ENCODE measurements at regions not wholly inside any gene's neighbourhood (a gene's known extent, or its start where the extent isn't known, plus 50 kb on each side); places are given as distances from the start of the nearest gene placed in this dataset.

DNA sequence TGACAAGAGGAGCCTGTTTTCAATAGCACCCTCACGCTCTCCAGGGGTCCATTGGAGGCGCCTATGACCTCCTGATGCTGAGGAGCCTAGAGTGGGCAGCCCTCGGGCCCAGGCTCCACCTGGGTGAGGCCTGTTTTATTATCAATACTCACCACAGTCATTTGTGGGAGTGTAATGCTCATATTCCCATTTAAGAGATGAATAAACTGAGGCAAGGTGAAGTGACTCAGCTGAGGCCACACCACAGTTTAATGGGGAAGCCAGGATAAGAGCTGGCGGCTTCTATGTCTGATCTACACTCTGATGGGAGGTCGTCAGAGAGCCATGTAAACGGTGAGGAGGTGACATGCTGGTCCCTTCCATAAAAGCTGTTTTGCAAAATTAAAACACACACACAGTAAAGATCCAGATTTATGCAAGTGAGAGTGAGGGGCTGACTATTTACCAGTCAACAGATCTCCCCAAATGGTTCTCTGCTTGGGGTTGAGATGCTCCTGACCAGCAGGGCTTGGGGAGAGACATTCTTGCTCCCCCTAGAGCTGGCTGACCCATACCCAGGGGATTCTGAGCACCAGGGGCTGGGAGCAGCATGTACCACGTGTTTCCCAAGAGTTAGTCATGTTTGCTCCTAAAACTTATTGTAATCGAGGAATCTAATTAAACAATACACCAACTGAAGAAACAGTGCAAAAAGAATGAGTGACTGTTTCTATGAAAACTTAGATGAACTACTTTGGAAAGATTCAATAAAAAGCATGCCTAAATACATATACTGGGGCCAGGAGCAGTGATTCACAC, 81.0 kb upstream of the INSIG1 start:
- no peak for DNase-seq (ENCODE audit: low read depth)

DNA sequence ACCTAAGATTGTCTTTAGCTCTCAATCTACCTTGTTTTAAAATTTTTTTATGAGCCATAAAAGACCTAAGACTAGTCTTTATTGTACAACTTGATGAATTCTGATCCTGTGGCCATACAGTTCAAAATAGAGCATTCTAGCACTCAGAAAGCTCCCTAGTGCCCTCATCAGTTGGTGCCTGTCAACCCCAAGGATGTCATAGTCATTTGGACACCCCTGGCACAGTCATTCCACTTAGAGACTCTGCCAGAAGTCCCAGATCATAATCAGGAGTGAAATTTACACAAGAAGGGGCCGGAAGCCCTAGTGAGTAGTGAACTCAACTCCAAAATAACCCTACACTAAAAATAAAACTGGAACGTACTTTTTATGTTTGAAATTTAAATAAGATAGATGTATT, 80.0 kb upstream of the INSIG1 start:
- DNase-seq (ENCODE audit: low read depth): no peak

DNA sequence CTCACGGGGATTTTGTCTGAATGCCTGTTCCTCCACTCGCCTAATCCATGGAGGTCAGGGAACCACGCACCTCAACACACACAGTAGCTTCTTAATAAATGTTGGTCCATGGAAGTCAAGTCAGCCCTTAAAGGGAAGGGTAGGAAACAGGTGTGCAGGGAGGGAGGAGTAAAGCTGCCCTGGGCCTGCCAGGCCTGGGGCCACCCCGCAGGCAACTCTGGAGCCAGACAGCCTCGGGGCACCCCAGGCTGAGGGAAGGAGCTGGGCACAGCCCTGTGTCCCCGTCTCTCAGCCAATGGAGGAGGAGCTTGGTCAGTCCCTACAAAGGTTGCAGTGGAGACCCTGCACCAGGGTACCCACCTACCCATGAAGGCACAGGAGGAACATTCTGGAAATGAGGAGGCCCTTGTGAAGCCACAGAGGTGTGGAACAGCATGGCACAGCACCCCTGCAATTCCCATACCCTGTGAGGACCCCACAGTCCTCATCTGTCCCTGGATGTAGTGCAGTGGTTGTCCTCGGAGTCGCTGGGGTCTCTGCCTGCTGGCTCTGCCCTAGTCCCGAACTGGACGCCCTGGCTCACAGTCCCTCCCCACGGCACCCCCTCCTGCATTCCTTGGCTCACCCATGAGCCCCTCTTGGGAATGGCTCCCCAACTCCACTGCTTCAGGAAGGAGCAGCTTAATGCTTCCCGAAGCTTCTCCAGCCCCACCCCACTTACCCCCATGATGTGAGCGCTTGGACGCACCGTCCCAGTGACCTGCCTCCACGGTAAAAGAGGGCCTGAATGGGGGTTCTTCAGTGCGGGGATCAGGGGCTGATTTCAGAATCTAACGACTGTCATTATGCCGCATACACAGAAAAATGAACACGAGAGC, 79.2 kb upstream of the INSIG1 start:
- DNase-seq (ENCODE audit: low read depth): no peak

DNA sequence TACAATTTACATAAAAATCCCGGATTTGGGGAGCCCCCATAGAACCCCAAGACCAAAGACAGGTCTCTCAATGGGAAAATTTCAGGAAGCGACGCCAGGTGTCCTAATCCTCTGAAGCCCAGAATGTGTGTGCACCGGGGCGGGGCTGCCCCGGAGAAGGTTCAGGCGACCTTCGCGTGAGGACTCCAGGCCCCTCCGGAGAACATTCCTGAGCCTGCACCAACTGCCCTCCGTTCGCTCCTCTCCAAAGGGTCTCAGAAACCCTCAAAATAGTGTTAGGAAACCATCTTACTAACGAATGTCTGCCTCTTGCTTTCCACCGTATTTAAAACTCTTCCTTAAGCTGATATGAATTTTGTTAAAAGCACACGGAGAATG, 78.5 kb upstream of the INSIG1 start:
- DNase-seq (ENCODE audit: low read depth): no peak

DNA sequence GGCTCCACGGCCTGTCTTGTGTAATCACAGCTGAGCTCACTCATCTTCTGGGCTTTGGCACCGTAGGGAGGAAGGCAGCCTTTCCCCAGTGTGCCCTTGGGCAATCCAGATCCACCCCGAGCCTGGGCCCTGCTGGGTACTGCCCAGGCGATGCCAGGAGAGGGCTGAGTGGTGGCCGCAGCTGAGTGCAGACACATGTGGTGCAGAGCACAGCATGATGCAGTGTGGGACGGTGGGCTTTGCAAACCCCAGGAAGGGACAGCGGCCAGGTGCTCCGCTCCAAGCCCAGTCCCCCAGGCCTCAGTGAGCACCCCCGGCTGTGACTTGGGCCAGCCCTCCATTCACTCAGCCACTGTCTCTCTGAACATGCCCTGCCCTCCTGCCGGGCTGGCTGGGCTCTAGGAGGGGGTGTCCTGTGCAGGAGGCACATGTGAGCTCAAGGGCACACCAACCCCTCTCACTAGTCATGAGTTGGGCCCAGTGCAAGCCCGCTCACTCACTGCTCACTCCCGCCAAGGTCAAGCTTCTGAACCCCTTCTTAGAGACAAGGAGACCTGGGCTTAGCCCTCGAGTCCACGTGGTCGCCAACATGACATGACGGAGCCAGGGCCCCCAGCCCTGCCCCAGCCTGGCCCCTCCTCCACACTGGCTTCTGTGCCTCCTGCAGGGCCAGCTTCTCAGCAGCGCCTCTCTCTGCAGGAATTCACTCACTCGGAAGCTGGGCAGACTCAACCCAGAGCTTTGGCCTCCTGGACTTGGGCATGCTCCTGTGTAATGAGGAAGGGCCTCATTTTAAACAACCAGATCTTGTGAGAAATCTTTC, 77.5 kb upstream of the INSIG1 start:
- DNase-seq (ENCODE audit: low read depth): no peak

DNA sequence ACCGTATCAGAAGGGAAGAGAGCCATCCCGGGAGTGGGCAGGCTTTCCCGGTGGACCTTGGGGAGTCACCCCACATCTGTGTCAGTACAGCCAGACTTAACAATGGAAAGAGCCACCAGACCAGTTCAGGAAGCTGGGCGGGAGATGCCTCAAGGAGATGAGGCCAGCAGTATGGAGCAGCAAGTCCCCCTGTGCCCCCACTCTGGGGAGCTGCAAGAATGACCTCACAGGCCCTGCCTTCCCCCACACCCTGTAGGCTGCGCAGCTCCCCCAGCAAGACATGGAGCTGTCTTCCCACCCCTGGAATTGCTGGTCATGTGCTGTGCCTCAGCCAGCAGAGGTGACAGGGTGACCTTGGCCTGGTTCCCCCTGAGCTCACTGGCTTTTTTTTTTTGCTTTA, 76.8 kb upstream of the INSIG1 start:
- no peak for DNase-seq (ENCODE audit: low read depth)

DNA sequence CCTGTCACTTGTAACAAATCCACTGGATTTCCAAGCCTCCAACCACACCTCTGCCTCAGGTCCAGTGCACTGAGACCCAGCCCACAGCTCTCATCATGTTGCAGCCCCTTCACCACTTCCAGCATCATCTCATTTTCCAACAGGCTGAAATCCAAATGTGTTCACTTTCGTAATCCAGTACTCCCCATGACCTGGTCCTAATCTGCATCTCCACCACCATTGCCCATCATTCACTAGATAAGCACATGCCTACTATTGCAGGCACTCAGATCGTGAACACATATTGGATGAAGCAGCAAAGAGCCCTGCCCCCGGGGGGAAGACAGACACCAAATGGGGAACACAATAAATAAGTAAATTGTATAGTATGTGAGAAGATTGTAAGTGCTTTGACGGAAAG, 76.1 kb upstream of the INSIG1 start:
- DNase-seq (ENCODE audit: low read depth): no peak

DNA sequence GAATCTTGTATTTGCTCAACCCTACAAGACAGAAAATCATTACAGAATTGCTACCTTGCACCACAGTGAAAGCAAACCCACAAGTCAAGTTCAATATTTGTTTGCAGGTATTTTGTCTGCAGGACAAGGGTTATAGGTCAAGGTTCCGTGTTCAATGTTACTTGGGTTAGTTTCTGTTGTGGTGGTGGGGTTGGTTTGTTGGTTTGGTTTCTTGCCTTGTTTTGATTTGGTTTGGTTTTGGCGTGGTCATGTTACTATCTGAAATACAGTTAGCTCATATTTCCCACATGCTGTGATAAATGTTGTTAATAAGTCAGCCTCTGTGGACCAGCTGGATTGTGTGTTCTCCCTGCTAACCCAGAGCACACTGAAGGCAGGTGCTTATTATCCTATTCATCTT, 75.6 kb upstream of the INSIG1 start:
- no peak for DNase-seq (ENCODE audit: low read depth)

DNA sequence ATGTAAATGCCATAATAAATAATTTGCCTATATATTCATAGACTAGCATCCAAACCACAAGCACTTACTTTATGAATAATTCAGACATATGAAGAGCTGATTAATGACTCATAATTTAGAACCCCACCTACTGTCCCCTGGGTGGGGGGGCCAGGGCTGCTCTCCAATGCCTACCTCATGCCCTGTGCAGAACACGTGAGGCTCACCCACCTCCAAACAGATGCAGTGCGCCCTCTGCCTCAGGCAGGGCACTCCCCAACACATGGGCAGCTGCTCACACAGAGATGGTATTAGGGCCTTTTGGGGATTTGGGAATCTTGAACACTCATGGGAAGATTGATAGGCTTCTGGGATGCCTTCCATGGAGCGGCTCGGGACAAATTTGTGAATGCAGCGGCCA, 75.1 kb upstream of the INSIG1 start:
- no peak for DNase-seq (ENCODE audit: low read depth)

DNA sequence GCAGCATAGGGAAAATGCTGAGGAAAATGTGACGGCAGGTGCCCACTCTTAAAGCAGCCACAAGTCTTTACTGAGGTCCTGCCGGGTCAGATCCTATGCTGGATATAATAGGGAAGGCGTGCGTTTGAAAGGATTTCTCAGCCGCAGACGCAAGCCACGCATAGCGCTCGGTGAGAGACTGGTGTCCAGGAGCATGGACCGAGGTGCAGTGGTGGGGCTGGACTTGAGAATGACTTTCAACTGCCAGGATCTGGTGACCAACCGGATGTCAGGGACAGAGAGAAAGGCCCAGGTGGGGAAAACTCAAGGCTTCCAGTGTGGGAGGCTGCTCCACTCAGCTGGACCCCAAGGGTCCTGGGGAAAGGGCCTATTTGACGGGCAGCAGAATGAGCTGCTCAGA, 74.7 kb upstream of the INSIG1 start:
- no peak for DNase-seq (ENCODE audit: low read depth)

DNA sequence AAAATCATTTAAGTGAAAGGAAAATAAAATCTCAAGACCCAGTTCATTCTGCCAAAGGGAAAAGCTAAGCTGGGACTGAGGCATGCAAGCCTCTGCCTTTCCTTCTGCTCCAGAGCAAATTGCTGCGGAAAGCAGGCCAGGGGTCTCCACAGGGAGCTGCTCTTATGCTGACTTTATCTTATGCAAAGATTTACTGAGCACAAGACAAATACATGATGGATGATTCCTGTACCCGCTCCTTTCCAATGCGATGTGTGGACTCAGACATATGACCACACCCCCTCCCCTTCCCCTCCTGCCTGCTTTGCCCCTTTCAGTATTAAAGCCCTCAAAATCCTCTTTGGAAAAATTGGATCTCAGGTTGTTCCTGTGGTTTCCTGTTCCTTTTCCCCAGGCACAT, 74.2 kb upstream of the INSIG1 start:
- no peak for DNase-seq (ENCODE audit: low read depth)

DNA sequence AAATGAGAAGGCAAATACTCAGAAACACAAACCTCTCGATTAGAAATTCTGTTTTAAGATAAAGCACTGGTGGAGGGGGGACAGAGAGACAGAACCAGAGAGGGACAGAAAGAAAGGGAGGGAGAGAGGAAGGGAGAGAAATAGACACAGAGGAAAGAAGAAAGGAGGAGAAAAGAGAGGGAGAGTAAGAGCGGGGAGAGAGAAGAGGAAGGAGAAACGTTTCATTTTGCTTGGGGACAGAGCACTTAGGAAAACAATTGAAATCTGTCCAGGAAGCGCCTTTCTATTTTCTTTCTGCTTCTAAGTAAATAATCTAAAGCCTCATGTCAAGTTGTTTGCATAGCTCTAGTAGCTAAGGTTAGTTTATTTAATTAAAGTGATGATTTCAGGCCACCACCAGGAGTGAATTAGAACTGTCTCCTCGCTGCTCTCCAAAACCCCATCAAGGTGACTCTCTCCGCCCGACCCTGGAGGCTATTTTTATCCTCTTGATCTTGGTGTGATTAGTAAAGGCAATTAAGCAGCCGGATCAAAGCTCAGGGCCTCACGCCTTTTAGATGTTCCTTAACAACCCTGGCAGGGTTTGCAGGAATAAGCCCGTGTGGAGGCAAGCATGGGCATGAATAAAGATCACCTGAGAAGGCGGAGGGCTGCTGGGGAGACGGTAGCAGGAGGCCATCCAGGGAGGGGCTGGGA, 73.4 kb upstream of the INSIG1 start:
- DNase-seq (ENCODE audit: low read depth): no peak

DNA sequence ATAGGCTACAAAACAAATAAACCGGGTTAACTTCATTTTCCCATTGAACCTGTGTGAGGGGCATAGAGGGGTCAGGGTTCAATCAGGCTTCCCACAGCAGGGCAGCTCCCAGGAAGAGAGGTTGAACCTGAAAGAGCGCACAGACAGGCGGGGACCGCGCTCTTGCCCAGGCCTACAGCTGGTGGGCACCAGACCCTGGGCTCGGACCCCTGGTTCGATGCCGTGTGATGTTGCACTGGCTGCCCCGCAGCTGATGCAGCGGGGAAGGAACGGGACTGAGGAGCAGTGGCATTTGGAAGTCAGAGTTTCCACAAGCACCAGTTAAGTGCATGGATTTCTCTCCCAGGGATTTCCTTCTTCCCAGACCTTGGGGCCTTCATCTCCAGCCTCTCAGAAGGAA, 72.6 kb upstream of the INSIG1 start:
- DNase-seq (ENCODE audit: low read depth): no peak

DNA sequence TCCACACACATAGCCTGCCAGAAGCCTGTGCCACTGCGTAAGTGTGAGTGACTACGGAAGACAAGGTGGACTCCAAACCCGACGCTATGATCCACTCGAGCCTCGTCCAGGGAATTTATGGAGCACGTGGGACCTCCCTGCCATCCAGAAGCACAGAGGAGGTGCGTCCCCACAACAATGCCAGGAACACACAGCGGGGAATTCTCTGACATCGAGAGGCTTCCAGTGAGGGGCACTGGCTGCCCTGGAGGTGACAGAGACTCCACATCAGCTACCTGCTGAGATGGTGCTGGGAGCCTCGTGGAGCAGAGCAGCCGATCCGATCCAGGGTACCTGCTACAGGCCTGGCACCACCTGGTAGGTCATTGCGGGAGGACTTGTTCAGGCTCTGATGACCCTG, 72.2 kb upstream of the INSIG1 start:
- DNase-seq (ENCODE audit: low read depth): no peak

DNA sequence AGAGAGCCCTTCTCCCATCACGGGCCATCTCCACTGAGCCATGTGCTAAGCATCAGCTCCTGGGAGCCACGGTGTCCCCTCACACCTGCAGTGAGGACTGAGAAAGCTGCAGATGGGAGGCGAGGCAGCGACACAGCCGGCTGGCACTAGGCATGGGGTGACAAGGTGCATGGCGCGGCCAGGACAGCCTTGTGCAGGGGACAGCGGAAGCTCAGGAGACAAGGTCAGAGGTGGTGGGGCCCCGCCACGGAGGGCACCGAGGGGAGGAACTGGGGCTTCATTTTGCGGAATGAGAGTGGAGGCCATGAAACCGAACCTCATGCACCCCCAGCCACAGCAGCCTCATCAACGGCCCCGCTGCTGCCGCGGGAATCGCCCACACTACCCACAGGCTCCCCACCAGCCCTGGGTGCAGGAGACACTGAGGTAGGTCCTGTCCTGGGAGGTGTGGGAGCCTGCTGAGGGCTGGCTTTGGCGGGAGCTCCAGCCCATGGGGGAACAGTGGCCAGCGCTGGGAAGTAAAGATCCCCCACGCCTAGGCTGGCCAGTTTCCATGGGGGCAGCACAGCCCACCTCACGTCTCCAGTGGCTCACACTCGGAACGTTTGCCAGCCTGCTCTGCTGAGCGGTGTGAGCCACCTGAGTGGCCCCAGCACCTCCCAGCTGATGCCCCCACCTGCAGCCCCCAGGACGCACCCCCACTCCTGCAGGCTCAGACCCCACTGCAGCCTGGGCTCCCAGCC, 71.2 kb upstream of the INSIG1 start:
- no peak for DNase-seq (ENCODE audit: low read depth)

DNA sequence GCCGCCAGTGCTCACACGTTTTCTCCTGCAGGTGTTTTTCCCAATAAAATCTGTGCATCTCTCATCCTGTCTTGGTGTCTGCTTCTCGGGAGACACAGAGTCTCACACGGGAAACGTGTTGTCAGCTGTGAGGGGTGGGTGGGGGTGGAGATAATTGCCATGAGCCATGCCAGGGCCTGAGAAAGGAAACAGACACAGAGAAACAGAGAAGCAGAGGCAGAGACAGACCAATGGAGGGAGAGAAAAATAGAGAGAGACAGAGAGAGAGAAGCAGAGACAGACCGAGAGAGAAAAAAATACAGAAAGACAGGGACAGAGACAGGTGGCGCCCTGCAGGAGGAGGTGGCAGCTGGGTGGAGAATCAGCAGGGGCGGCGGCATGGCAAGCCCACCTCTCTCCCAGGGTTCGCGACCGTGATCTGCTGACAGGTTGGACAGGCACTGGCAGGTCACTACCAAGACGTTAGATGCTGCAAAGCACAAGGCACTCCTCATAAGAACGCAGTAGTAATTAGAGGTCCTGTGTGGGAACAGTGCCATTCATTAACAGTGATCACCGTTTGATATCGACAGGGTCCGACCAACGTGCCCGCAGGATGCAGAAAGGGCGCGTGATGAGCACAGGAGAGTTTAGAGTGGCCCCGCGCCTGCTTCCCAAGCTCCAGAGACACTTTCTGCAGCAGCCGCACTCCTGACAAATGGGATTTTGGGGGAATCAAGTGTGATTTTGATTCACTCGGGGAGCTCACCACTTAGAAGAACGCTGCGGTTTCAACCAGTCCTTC, 70.5 kb upstream of the INSIG1 start:
- no peak for DNase-seq (ENCODE audit: low read depth)

DNA sequence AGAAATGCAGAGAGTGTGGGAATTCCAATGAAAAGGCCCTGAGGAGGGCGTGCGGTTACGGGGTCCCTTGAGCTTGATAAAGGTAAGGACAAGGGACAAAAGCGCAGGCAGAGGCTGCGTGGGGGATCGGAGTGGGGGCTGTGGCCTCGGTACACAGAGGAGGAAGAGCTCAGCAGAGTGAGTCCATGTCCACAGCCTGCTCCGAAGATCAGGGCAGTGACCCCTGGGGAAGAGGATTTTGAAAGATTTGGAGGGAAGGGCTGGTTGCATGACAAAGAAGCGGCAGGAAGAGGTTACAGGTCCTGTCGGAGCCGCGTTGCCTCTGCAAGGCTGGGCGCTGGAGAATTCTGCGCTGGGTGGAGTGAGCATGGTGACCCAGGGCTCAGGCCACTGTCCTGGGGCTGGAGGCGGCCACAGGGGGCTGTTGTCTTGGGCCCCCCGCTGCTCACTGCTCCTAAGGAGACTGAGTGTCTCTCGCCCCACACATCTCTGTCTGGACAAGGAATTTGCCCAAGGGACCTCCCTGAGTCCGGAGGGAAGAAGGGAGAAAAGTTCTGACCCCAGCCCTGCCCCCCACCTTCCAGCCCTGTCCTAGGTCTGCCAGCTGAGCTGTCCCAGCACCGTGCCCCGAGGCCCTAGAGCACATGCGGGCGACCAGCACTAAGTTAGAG, 69.8 kb upstream of the INSIG1 start:
- no peak for DNase-seq (ENCODE audit: low read depth)

DNA sequence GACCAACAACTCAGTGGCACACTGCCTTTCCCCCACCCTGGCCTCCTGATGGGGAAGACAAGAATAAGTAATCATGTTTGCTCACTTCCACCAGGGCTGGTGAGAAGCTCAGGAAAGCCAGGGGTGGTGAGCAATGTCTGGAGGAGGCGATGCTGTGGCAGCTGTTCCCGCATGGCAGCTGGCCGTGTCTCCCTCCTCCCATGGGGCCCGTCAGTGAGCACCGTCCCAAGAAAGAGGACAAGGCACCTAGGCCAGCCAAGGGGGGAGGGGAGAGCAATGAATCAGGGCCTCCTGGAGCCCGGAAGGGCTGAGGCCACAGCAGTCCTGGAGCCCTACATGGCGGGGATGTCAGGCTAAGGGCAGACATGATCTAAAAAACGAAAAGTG, 69.2 kb upstream of the INSIG1 start:
- no peak for DNase-seq (ENCODE audit: low read depth)

DNA sequence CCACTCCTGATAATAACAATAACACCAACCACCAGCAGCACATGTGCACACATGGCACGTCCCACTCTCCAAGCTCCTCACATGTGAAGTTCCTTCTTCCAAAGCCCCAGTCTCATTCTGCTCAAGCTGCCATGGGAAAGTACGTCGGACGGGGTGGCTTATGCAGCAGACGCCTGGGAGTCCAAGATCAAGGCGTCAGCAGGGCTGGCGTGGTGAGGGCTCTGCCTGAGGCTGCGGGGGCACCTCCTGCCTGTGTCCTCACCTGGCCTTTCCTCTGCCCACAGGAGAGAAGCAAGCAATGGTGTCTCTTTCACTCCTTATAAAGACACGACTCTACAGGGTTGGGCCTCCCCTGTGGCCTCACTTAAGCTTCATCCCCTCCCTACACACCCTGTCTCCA, 68.8 kb upstream of the INSIG1 start:
- DNase-seq (ENCODE audit: low read depth): no peak

DNA sequence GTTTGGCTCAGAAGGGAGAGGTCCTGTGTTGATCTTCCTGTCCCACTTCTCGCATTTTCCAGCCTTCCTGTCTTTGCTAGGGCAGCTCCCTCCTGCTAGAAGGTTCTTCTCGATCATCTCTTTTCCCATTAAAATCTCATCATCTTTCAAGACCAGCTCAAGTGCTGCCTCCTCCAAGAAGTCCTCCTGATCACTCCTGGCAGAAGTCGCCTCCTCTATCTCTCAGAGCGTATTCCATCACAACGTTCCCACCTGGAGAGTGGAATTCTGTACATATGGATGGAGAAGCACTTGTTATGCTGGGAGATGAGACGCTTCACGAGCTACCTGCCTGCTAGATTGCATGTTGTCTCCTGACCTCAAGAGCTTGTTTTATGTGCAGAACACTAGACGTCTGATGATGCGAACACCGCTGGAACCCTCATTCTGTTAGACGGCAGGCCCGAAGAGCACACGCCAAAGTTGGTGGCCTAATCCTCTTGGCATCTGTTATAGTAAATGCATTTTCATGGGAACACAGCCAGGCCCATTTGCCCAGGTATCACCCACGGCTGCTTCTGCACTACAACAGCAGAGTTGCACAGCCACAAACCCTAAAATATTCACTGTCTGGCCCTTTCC, 68.0 kb upstream of the INSIG1 start:
- DNase-seq (ENCODE audit: low read depth): no peak
